HepG2 (cell line): ENCODE measurements at regions not wholly inside any gene's neighbourhood (a gene's known extent, or its start where the extent isn't known, plus 50 kb on each side); places are given as distances from the start of the nearest gene placed in this dataset.

Source experiments
- ARNT ChIP-seq: fragments of 450-650 bp; IDR thresholded peaks from 2 replicates; pipeline ENCODE4 v1.6.1; 2017
- CENPX ChIP-seq: sonication (generic); formaldehyde crosslinking; IDR thresholded peaks from 2 replicates; pipeline ENCODE4 v1.9.0; 2021; ENCODE audit warnings: mild to moderate bottlenecking, missing genetic modification reagents, moderate library complexity
- FOXP1 ChIP-seq, 2 experiments: fragments of 450-650 bp in 1 of 2; IDR thresholded peaks; 2 replicates each; pipeline ENCODE4 v1.6.1; 2017 to 2018; ENCODE audit warnings: antibody characterized with exemption in 1 of 2
- HOXA9 ChIP-seq: sonication (generic); formaldehyde crosslinking; IDR thresholded peaks from 2 replicates; pipeline ENCODE4 v1.8.1; 2022; ENCODE audit warnings: missing genetic modification reagents, mild to moderate bottlenecking, moderate library complexity, borderline replicate concordance
- KMT2A ChIP-seq: sonication (generic); formaldehyde crosslinking; IDR thresholded peaks from 2 replicates; pipeline ENCODE4 v1.4.0; 2020; ENCODE audit warnings: missing genetic modification reagents
- NCOR1 ChIP-seq: fragments of 200-600 bp; sonication (generic); IDR thresholded peaks from 2 replicates; pipeline ENCODE4 v1.7.0; 2017; ENCODE audit warnings: antibody characterized with exemption, low read length, borderline replicate concordance
- PLRG1 ChIP-seq: fragments of 450-650 bp; conservative IDR thresholded peaks from 2 replicates; pipeline ENCODE4 v1.6.1; 2016
- TBP ChIP-seq: sonication (generic); formaldehyde crosslinking; IDR thresholded peaks from 2 replicates; pipeline ENCODE4 v1.5.0; 2020; ENCODE audit warnings: missing genetic modification reagents
- ZBTB1 ChIP-seq: sonication (generic); formaldehyde crosslinking; IDR thresholded peaks from 2 replicates; pipeline ENCODE4 v1.4.0; 2020; ENCODE audit warnings: missing genetic modification reagents, borderline replicate concordance
- ZNF264 ChIP-seq: sonication (generic); formaldehyde crosslinking; IDR thresholded peaks from 2 replicates; pipeline ENCODE4 v1.4.0; 2020; ENCODE audit warnings: missing genetic modification reagents
- ZNF317 ChIP-seq: sonication (generic); formaldehyde crosslinking; IDR thresholded peaks from 2 replicates; pipeline ENCODE4 v1.5.0; 2020; ENCODE audit warnings: mild to moderate bottlenecking, missing genetic modification reagents
- ZNF605 ChIP-seq: sonication (generic); formaldehyde crosslinking; IDR thresholded peaks from 2 replicates; pipeline ENCODE4 v1.8.0; 2022; ENCODE audit warnings: mild to moderate bottlenecking, missing genetic modification reagents
- ZNF609 ChIP-seq: sonication (generic); formaldehyde crosslinking; IDR thresholded peaks from 2 replicates; pipeline ENCODE4 v1.4.0; 2020; ENCODE audit warnings: mild to moderate bottlenecking, missing genetic modification reagents, borderline replicate concordance
- ZNF788 ChIP-seq: sonication (generic); formaldehyde crosslinking; IDR thresholded peaks from 2 replicates; pipeline ENCODE4 v1.5.0; 2020; ENCODE audit warnings: mild to moderate bottlenecking, missing genetic modification reagents, borderline replicate concordance
- ZNF792 ChIP-seq: IDR thresholded peaks from 2 replicates; pipeline ENCODE4 v1.6.1; 2016
- TF ChIP-seq, protein P1 (sequence below): conservative IDR thresholded peaks from 2 replicates; pipeline ENCODE4 v1.6.1; 2018; ENCODE audit warnings: missing genetic modification reagents
- TF ChIP-seq, protein P2 (sequence below): sonication (generic); formaldehyde crosslinking; IDR thresholded peaks from 2 replicates; pipeline ENCODE4 v1.5.0; 2020; ENCODE audit warnings: mild to moderate bottlenecking, missing genetic modification reagents
- TF ChIP-seq, protein P3 (sequence below): sonication (generic); formaldehyde crosslinking; IDR thresholded peaks from 2 replicates; pipeline ENCODE4 v1.8.1; 2023; ENCODE audit warnings: mild to moderate bottlenecking, moderate library complexity, missing genetic modification reagents

DNA sequence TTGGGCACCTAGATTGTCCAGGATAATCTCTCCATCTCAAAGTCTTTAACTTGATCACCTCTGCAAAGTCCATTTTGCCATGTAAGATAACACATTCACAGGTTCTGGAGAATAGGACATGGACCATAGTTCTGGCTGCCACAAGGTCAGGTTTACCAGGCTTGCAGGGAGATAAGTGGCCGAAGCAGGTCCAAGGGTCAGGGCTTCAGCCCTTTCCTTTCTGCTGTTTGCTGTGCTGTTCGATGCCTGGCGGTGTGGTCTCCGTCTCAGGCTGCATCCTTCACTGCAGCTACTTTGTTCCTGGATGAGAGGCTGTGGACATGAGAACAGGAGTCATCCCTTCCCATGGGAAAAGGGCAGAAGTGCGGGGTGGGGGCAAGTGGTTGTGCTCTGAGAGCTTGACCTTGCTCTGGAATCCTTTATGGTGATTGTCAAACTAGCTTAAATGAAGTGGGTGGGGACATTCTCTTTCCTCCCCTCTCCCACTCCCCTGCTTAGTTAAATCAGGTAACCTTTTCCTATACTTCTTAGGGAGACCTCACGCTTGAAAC is 320.2 kb upstream of the C2CD4B start (continued):
- no peak for TF ChIP-seq ZNF788 (CRISPR knock-in tag)
- TF ChIP-seq CENPX (CRISPR knock-in tag): no peak
- TF ChIP-seq, protein P1, sequence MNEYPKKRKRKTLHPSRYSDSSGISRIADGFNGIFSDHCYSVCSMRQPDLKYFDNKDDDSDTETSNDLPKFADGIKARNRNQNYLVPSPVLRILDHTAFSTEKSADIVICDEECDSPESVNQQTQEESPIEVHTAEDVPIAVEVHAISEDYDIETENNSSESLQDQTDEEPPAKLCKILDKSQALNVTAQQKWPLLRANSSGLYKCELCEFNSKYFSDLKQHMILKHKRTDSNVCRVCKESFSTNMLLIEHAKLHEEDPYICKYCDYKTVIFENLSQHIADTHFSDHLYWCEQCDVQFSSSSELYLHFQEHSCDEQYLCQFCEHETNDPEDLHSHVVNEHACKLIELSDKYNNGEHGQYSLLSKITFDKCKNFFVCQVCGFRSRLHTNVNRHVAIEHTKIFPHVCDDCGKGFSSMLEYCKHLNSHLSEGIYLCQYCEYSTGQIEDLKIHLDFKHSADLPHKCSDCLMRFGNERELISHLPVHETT: no peak
- TF ChIP-seq, protein P2, sequence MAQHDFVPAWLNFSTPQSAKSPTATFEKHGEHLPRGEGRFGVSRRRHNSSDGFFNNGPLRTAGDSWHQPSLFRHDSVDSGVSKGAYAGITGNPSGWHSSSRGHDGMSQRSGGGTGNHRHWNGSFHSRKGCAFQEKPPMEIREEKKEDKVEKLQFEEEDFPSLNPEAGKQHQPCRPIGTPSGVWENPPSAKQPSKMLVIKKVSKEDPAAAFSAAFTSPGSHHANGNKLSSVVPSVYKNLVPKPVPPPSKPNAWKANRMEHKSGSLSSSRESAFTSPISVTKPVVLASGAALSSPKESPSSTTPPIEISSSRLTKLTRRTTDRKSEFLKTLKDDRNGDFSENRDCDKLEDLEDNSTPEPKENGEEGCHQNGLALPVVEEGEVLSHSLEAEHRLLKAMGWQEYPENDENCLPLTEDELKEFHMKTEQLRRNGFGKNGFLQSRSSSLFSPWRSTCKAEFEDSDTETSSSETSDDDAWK: no peak
- TF ChIP-seq PLRG1: no peak
- no peak for TF ChIP-seq ZNF317 (CRISPR knock-in tag)
- TF ChIP-seq ZNF605 (CRISPR knock-in tag): no peak
- no peak for TF ChIP-seq FOXP1 (IDR thresholded peaks at IDR 0.05)
- no peak for TF ChIP-seq FOXP1 (CRISPR knock-in tag; IDR thresholded peaks at IDR 0.05)
- TF ChIP-seq, protein P3, sequence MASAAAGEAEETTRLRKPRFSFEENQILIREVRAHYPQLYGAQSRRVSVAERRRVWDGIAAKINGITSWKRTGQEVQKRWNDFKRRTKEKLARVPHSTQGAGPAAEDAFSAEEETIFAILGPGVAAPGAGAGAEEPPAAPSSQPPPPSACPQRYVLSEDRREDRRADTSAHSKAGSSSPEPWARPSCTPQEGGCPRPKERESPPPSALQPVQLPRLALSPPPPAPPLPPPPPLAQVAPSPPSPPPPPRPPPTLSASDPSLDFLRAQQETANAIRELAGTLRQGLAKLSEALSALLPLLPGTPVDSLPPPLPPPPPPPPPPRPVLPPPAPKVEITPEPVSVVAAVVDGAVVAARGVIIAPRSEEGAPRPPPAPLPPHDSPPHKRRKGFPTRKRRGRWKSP (CRISPR knock-in tag): no peak
- no peak for TF ChIP-seq TBP (CRISPR knock-in tag)
- TF ChIP-seq HOXA9 (CRISPR knock-in tag): no peak
- TF ChIP-seq ZBTB1 (CRISPR knock-in tag): no peak
- peak; percentile 79; the same call in 1 of the 2 replicates for TF ChIP-seq ZNF264 (CRISPR knock-in tag)
- no peak for TF ChIP-seq ARNT
- TF ChIP-seq NCOR1: no peak
- TF ChIP-seq ZNF792 (CRISPR knock-in tag): 0 out of 2 replicates have a peak, but pooled peaks have one; percentile 26
- 0 out of 2 replicates have a peak, but pooled peaks have one; percentile 30 for TF ChIP-seq ZNF609 (CRISPR knock-in tag)
- TF ChIP-seq KMT2A (CRISPR knock-in tag): peak; percentile 31; the same call in 1 of the 2 replicates
